GM12878 (cell line): ENCODE measurements at regions not wholly inside any gene's neighbourhood (a gene's known extent, or its start where the extent isn't known, plus 50 kb on each side); places are given as distances from the start of the nearest gene placed in this dataset.

Experiments used
- POLR2A ChIP-seq: IDR thresholded peaks from 2 replicates; pipeline ENCODE4 v1.6.1; 2011; ENCODE audit warnings: low read depth, mild to moderate bottlenecking, low read length
- RAD21 ChIP-seq: IDR thresholded peaks from 2 replicates; pipeline ENCODE4 v1.6.1; 2011; ENCODE audit warnings: mild to moderate bottlenecking, low read depth, low read length, moderate library complexity; ENCODE audit not compliant: insufficient read depth
- SMAD1 ChIP-seq: fragments of 450-650 bp; IDR thresholded peaks from 2 replicates; pipeline ENCODE4 v1.6.1; 2018; ENCODE audit warnings: mild to moderate bottlenecking, low read depth; ENCODE audit not compliant: partially characterized antibody
- STAT3 ChIP-seq: IDR thresholded peaks from 2 replicates; pipeline ENCODE4 v1.6.1; 2011; ENCODE audit warnings: low read depth, low read length, improper control_type of control experiment
- TF ChIP-seq, protein P1 (sequence below): IDR thresholded peaks from 2 replicates; pipeline ENCODE4 v1.6.1; 2011; ENCODE audit warnings: low read depth, mild to moderate bottlenecking, low read length, moderate library complexity, borderline replicate concordance; ENCODE audit errors: extremely low read depth
- TF ChIP-seq, protein P2 (sequence below): IDR thresholded peaks from 2 replicates; pipeline ENCODE4 v1.6.1; 2012; ENCODE audit warnings: mild to moderate bottlenecking, low read depth, low read length
- TF ChIP-seq, protein P3 (sequence below), 3 experiments: IDR thresholded peaks in 2 of 3; conservative IDR thresholded peaks in 1 of 3; 2 replicates each; pipeline ENCODE4 v1.5.1; 2011; ENCODE audit warnings: low read depth in 3 of 3, low read length in 3 of 3, mild to moderate bottlenecking in 3 of 3, control low read depth in 2 of 3, moderate library complexity in 2 of 3, inconsistent platforms in 1 of 3, mixed read lengths in 1 of 3; ENCODE audit not compliant: control insufficient read depth in 2 of 3, insufficient read depth in 1 of 3; ENCODE audit errors: extremely low read depth in 1 of 3

DNA sequence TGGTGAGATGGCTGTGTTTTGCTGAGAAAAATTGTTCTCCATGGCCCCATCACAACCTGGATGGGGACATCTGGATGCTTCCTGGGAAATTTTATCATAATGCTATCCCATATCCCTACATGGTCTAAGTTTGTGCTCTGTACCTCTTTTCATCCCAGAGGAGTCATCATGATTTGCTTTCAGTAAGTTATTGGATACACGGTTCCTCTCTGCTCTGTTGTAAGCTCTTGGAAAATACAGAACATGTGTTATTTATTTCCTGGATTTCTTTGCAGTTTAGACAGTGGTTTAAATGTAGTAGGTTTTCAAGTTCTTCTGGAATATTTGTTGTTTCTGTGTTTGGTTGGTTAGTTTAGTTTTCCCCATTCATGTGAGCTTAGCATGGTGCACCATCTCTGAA, 129.2 kb upstream of the ECI2 start:
- TF ChIP-seq STAT3, result no peak
- TF ChIP-seq, protein P1, sequence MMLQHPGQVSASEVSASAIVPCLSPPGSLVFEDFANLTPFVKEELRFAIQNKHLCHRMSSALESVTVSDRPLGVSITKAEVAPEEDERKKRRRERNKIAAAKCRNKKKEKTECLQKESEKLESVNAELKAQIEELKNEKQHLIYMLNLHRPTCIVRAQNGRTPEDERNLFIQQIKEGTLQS, result no peak
- no peak for TF ChIP-seq SMAD1
- TF ChIP-seq, protein P2, sequence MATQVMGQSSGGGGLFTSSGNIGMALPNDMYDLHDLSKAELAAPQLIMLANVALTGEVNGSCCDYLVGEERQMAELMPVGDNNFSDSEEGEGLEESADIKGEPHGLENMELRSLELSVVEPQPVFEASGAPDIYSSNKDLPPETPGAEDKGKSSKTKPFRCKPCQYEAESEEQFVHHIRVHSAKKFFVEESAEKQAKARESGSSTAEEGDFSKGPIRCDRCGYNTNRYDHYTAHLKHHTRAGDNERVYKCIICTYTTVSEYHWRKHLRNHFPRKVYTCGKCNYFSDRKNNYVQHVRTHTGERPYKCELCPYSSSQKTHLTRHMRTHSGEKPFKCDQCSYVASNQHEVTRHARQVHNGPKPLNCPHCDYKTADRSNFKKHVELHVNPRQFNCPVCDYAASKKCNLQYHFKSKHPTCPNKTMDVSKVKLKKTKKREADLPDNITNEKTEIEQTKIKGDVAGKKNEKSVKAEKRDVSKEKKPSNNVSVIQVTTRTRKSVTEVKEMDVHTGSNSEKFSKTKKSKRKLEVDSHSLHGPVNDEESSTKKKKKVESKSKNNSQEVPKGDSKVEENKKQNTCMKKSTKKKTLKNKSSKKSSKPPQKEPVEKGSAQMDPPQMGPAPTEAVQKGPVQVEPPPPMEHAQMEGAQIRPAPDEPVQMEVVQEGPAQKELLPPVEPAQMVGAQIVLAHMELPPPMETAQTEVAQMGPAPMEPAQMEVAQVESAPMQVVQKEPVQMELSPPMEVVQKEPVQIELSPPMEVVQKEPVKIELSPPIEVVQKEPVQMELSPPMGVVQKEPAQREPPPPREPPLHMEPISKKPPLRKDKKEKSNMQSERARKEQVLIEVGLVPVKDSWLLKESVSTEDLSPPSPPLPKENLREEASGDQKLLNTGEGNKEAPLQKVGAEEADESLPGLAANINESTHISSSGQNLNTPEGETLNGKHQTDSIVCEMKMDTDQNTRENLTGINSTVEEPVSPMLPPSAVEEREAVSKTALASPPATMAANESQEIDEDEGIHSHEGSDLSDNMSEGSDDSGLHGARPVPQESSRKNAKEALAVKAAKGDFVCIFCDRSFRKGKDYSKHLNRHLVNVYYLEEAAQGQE, result no peak
- no peak for TF ChIP-seq RAD21
- TF ChIP-seq, protein P3, sequence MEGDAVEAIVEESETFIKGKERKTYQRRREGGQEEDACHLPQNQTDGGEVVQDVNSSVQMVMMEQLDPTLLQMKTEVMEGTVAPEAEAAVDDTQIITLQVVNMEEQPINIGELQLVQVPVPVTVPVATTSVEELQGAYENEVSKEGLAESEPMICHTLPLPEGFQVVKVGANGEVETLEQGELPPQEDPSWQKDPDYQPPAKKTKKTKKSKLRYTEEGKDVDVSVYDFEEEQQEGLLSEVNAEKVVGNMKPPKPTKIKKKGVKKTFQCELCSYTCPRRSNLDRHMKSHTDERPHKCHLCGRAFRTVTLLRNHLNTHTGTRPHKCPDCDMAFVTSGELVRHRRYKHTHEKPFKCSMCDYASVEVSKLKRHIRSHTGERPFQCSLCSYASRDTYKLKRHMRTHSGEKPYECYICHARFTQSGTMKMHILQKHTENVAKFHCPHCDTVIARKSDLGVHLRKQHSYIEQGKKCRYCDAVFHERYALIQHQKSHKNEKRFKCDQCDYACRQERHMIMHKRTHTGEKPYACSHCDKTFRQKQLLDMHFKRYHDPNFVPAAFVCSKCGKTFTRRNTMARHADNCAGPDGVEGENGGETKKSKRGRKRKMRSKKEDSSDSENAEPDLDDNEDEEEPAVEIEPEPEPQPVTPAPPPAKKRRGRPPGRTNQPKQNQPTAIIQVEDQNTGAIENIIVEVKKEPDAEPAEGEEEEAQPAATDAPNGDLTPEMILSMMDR (IDR thresholded peaks at IDR 0.05 in 2 of 3, conservative IDR thresholded peaks at IDR 0.05 in 1 of 3; ENCODE audit: control insufficient read depth in 2 of 3, extremely low read depth in 1 of 3, insufficient read depth in 1 of 3, low read depth in 3 of 3, low read length in 3 of 3), result no peak
- TF ChIP-seq POLR2A, result no peak
